ENCODE measurements at regions not wholly inside any gene's neighbourhood (a gene's known extent, or its start where the extent isn't known, plus 50 kb on each side); places are given as distances from the start of the nearest gene placed in this dataset.

DNA sequence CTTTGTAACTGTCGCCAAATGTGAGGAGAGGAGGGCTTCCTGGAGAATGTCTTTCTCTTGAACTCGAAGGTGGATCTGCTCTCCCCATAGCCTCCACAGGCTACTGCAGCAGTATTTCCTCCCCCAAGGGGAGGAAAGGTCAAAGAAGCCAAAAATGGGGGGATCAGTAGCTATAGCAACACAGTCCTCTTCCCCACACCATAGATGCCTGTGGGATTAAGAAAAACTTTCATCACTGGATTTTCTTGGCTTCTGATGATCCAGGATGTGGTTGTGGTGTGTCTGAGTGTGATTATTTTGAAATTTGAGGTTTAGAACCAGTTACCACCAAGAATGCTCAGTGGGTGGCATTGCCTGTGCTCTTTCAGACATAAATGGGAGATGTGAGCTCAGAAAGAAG is 140.1 kb upstream of the SPACA1 start:
- FAIRE-seq (no peak), DNase-seq (ENCODE audit: low read depth) (peak; percentile 43)
- TF ChIP-seq, protein P1, sequence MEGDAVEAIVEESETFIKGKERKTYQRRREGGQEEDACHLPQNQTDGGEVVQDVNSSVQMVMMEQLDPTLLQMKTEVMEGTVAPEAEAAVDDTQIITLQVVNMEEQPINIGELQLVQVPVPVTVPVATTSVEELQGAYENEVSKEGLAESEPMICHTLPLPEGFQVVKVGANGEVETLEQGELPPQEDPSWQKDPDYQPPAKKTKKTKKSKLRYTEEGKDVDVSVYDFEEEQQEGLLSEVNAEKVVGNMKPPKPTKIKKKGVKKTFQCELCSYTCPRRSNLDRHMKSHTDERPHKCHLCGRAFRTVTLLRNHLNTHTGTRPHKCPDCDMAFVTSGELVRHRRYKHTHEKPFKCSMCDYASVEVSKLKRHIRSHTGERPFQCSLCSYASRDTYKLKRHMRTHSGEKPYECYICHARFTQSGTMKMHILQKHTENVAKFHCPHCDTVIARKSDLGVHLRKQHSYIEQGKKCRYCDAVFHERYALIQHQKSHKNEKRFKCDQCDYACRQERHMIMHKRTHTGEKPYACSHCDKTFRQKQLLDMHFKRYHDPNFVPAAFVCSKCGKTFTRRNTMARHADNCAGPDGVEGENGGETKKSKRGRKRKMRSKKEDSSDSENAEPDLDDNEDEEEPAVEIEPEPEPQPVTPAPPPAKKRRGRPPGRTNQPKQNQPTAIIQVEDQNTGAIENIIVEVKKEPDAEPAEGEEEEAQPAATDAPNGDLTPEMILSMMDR (IDR thresholded peaks at IDR 0.05; ENCODE audit: insufficient read depth, low read length, severe bottlenecking) = no peak
- Histone ChIP-seq H3K4me3 (ENCODE audit: low read depth, low read length) (no peak overlapping the region), H3K27me3 (ENCODE audit: control insufficient read depth, insufficient read depth, low read length) (no peaks in the 10 kb centered on the region), H3K36me3 (ENCODE audit: control insufficient read depth, insufficient read depth, low read length) (no peaks in the 10 kb centered on the region)

DNA sequence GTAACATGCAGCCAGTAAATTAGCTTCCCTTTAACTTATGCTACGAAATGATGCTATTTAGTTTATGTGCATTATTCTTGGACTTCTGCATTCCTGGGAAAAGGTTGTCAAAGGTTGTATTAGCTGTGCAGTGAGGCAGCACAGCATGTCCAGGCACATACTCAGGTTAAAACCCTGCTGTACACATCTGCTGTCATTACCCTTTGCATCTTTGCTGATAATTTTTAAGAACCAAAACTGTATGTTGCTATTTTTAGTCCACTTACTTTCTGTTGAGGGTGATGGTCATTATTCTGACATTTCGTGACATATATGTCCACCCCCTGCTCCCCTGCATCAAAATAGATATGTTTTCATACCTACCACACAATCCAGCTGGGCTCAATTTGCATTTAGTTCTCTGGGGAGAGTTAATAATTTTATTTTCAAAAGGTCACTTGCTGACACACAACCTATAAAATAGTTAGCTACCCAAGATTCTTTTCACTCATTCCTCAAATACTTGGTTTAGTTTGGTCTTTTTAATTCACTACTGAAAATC is 142.5 kb upstream of the SPACA1 start:
- peak; percentile 77 for DNase-seq (ENCODE audit: low read depth)

DNA sequence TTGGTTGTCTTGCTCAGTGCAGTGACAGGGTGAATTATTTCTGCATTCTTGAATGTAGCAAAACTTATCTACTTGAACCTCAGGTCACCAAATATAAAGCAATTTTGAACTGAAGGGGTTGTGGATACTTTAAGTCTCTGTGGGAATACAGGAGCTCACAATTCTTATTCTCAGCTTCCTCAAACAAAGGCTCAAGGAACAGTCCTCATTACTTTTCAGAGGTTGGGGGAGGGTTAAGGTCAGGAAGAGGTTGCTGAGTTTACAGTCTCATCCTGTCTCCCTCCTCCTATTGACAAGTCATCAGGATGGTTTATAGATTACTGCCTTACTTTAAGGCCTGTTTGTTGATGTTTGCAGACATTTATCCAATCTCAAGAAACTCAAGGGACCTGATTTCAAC is 143.6 kb upstream of the SPACA1 start:
- TF ChIP-seq, protein P1 (IDR thresholded peaks at IDR 0.05; ENCODE audit: insufficient read depth, low read length, severe bottlenecking) = no peak
- no peak for DNase-seq (ENCODE audit: low read depth)
- no peak for FAIRE-seq
- no peaks in the 10 kb centered on the region for H3K36me3 ChIP-seq (ENCODE audit: control insufficient read depth, insufficient read depth, low read length)
- H3K4me3 ChIP-seq (ENCODE audit: low read depth, low read length) = no peak overlapping the region
- H3K27me3 ChIP-seq (ENCODE audit: control insufficient read depth, insufficient read depth, low read length) = no peaks in the 10 kb centered on the region

More for the DNA sequence above, 142.5 kb upstream of the SPACA1 start:
- Histone ChIP-seq H3K36me3 (ENCODE audit: control insufficient read depth, insufficient read depth, low read length) (no peaks in the 10 kb centered on the region), H3K27me3 (ENCODE audit: control insufficient read depth, insufficient read depth, low read length) (no peaks in the 10 kb centered on the region), H3K4me3 (ENCODE audit: low read depth, low read length) (no peak overlapping the region)
- TF ChIP-seq, protein P1 (IDR thresholded peaks at IDR 0.05; ENCODE audit: insufficient read depth, low read length, severe bottlenecking) = no peak
- no peak for FAIRE-seq

DNA sequence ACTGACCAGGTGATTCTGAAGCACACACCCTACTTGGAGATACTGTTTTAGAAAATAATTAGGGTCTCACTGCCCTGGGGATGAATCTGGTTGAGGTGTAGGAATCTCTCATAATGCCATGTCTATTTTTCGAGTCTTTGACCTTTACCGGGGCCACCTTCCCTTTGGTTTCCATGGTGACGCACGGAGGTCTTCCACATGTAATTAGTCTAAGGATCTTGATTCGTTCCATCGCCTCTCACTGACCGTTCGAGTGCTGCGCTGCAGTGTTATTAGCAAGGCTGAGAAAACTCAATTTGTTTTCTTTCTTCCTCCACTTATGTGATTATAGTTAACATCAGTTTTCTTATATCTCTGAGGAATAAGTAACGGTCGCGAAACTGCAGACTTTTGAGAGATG is 144.3 kb upstream of the SPACA1 start:
- H3K36me3 ChIP-seq (ENCODE audit: control insufficient read depth, insufficient read depth, low read length) = no peaks in the 10 kb centered on the region
- TF ChIP-seq, protein P1 (IDR thresholded peaks at IDR 0.05; ENCODE audit: insufficient read depth, low read length, severe bottlenecking) = no peak
- FAIRE-seq (no peak), DNase-seq (ENCODE audit: low read depth) (no peak)
- no peaks in the 10 kb centered on the region for H3K27me3 ChIP-seq (ENCODE audit: control insufficient read depth, insufficient read depth, low read length)
- no peak overlapping the region for H3K4me3 ChIP-seq (ENCODE audit: low read depth, low read length)

DNA sequence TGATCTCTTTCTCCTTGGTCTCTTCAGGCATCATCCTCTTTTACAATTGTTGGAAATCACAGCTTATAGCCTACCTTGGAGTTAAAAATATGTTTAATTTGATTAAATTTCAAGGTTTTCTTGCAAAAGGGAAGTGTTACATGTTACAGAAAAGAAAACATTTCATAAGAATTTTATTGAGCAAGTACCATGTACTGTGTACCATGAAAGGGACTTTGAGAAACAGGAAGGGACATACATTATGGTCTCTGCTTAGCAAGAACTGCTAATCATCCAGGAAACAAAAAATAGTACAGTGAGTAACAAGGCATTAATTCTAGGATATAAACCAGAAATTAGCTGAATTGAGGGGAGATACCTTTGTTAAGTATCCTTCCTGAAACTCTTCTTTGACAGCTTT is 145.3 kb upstream of the SPACA1 start:
- DNase-seq (ENCODE audit: low read depth) = no peak
- Histone ChIP-seq H3K36me3 (ENCODE audit: control insufficient read depth, insufficient read depth, low read length) (no peaks in the 10 kb centered on the region), H3K4me3 (ENCODE audit: low read depth, low read length) (no peak overlapping the region), H3K27me3 (ENCODE audit: control insufficient read depth, insufficient read depth, low read length) (no peaks in the 10 kb centered on the region)
- TF ChIP-seq, protein P1 (IDR thresholded peaks at IDR 0.05; ENCODE audit: insufficient read depth, low read length, severe bottlenecking) = no peak
- no peak for FAIRE-seq

DNA sequence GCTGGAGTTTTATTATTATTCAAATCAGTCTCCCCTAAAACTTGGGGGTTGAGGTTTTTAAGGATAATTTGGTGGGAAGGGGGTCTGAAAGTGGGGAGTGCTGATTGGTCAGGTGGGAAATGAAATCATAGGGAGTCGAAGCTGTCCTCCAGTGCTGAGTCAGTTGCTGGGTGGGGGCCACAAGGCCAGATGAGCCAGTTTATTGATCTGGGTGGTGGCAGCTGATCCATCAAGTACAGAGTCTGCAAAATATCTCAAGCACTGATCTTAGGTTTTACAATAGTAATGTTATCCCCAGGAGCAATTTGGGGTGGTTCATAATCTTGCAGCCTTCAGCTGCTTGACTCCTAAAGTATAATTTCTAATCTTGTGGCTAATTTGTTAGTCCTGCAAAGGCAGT is 146.0 kb upstream of the SPACA1 start:
- Histone ChIP-seq H3K4me3 (ENCODE audit: low read depth, low read length) (no peak overlapping the region), H3K27me3 (ENCODE audit: control insufficient read depth, insufficient read depth, low read length) (no peaks in the 10 kb centered on the region), H3K36me3 (ENCODE audit: control insufficient read depth, insufficient read depth, low read length) (no peaks in the 10 kb centered on the region)
- no peak for DNase-seq (ENCODE audit: low read depth)
- FAIRE-seq = no peak
- TF ChIP-seq, protein P1 (IDR thresholded peaks at IDR 0.05; ENCODE audit: insufficient read depth, low read length, severe bottlenecking) = no peak

Data from bronchial epithelial cell (primary cell).